ENCODE measurements at regions not wholly inside any gene's neighbourhood (a gene's known extent, or its start where the extent isn't known, plus 50 kb on each side); places are given as distances from the start of the nearest gene placed in this dataset.
"Not testable (repeated sequence)": the region's sequence is repeated elsewhere in the genome, so short reads cannot be mapped to it uniquely, and the experiment has no call there.

DNA sequence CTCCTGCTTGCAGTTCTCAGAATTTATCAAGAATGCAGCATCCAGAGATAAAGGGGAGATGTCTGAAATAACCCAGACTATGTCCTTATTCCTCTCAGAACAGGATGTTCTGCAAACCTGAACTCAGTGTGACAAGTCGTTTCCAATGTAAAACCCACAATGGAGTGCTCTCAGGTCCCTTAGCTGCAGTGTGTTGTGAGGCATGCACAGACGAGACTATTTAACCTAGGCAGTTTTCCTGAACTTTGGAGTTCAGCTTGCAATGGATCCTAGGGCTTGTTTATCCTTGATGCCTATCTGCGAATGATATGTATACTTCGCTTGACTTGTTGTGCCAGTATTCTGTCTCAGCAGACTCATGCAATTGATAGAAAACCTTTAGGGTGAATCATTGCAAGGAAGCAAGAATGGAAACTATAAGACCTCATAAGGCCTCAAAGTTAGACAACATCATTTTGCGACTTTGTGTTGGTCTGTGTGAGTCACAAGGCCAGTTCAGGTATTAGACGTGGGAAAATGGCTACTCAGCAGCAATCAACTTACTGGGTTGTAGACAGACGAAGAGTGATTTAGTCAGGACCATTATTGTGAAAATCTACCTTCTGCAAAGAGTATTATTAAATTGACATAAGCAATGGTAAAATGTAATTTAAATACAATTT is 2439.9 kb upstream of the PCDH20 start:
- DNase-seq (ENCODE audit: low read depth, low spot score) = no peak

DNA sequence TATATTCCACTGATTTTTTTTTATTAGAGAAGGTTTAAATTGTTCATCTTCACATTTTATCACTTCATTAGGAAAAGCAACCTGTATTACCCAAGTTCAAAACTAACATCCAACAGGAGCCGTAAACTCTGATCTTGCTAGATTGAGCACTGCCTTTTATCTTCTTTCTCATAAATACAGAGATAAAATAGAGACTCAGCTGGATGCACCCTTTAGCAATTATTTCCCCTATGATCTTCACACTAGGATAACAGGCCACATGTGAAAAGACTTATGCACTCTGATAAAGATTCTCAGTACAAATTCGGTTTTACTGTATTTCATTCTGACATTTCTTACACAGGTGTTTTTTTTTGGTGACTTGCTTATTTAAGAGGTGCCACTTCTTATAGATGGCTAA is 2438.2 kb upstream of the PCDH20 start:
- no peak for DNase-seq (ENCODE audit: low read depth, low spot score)

DNA sequence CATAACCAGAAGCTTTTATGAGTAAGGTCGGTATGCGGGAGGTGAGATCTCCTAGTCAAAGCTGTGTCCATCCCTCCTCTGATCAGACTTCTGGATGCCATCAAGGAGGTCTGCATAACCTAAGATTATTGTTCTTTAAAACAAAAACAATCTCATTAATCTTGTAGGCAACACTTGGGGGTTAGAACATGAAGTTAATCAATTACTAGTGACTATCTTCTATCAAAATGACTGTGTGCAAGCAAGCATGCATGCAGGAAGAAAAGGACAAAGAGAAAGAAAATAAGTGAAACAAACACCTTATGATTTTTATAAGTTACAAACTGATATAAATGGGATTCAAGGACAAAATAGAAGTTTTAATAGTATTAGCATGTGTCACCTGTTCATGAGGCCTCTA is 2435.9 kb upstream of the PCDH20 start:
- DNase-seq (ENCODE audit: low read depth, low spot score) = no peak

DNA sequence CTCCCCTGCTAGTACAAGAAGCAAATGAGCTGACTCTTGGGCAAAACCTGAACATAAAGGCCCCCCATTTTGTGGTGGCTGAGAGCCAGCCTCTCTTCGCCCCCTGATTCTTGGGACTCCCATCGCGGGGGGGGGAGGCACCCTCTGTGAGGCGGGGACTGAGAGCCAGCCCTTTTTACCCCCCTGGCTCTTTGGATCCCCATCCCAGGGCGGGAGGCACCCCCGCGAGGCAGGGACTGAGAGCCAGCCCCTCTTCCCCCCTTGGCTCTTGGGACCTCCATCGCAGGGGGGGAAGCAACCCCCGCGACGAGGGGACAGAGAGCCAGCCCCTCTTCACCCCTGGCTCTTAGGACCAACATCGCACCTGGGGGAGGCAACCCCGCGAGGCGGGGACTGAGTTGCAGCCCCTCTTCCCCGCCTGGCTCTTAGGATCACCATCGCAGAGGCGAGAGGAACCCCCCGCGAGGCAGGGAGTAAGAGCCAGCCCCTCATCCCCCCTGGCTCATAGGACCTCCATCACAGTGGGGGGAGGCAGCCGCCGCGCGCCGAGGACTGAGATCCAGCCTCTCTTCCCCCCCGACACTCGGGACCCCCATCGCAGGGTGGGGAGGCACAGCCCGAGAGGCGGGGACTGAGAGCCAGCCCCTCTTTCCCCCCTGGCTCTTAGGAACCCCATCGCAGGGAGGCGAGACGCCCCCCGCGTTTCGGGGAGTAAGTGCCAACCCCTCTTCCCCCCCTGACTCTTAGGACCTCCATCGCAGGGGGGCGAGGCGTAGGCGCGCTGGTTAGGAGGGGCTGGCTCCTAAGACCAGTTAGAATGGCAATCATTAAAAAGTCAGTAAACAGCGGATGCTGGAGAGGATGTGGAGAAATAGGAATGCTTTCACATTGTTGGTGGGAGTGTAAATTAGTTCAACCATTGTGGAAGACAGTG is 2428.4 kb upstream of the PCDH20 start:
- no peak for DNase-seq (ENCODE audit: low read depth, low spot score)

DNA sequence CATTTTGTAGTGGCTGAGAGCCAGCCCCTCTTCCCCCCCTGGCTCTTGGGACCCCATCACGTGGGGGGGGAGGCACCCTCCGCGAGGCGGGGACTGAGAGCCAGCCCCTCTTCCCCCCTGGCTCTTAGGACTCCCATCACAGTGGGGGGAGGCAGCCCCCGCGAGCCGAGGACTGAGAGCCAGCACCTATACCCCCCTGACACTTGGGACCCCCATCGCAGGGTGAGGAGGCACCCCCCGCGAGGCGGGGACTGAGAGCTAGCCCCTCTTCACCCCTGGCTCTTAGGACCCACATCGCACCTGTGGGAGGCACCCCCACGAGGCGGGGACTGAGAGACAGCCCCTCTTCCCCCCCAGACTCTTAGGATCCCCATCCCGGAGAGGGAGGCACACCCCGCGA is 2426.5 kb upstream of the PCDH20 start:
- DNase-seq (ENCODE audit: low read depth, low spot score) = no peak

DNA sequence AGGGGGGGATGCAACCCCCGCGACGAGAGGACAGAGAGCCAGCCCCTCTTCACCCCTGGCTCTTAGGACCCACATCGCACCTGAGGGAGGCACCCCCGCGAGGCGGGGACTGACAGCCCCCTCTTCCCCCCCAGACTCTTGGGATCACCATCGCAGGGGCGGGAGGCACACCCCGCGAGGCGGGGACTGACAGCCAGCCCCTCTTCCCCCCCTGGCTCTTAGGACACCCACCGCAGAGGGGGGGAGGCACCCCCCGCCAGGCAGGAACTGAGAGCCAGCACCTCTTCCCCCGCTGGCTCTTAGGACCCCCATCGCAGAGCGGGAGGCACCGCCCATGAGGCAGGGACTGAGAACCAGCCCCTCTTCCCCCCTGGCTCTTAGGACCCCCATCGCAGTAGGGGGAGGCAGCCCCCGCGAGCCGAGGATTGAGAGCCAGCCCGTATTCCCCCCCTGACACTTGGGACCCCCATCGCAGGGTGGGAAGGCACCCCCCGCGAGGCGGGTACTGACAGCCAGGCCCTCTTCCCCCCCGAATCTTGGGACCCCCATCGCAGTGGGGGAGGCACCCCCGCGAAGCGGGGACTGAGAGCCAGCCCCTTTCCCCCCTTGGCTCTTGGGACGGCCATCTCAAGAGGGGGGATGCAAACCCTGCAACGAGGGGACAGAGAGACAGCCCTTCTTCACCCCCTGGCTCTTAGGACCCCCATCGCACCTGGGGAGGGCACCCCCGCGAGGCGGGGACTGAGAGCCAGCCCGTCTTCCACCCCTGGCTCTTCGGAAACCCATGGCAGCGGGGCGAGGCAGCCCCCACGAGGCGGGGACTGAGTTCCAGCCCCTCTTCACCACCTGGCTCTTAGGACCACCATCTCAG is 2425.1 kb upstream of the PCDH20 start:
- no peak for DNase-seq (ENCODE audit: low read depth, low spot score)

DNA sequence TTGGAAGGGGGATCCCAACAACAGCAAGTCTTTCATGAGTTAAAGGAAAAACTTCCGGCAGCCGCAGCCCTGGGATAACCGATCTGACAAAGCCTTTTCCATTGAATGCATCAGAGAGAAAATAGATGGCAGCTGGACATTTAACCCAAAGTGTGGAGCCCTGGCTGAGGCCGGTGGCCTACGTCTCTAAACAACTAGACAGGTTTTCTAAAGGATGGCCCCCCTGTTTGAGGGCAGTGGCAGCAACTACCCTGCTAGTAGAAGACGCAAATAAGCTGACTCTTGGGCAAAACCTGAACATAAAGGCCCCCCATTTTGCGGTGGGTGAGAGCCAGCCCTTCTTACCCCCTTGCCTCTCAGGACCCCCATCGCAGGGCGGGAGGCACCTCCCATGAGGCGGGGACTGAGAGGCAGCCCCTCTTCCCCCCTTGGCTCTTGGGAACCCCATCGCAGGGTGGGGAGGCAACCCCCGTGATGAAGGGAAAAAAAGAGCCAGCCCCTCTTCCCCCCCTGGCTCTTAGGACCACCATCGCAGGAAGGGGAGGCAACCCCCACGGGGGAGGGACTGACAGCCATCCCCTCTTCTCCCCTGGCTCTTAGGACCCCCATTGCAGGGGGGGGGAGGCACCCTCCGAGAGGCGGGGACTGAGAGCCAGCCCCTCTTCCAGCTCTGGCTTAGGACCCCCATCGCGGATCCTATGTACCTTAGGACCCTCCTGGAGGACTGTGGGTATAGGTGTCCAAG is 2422.9 kb upstream of the PCDH20 start:
- no peak for DNase-seq (ENCODE audit: low read depth, low spot score)

DNA sequence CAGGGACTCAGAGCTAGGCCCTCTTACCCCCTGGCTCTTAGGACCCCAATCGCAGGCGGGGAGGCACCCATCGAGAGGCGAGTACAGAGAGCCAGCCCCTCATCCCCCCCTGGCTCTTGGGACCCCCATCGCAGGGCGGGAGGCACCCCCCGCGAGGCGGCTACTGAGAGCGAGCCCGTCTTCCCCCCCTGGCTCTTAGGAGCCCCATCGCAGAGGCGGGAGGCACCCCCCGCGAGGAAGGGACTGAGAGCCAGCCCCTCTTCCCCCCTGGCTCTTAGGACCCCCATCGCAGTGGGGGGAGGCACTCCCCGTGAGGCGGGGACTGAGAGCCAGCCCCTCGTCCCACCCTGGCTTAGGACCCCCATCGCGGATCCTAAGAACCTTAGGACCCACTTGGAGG is 2422.1 kb upstream of the PCDH20 start:
- DNase-seq (ENCODE audit: low read depth, low spot score) = not testable (repeated sequence)

DNA sequence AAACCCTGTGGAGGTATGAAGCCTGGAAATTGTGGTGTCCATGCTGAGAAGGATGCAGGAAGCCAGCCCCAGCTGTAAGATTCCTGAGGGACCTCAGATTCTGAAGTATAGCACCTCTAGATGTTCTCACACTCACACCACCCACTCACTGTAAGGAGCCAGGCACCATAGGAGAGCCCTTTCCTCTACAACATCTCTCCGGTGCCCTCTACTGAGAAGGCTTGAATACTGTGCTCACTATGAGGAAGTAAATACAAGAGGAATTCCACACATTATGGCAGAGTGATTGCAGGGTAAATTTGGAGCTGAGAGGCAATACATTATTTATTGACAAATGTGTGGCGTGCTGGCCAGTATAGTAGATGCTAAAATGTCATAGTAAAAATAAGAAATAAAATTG is 2414.0 kb upstream of the PCDH20 start:
- DNase-seq (ENCODE audit: low read depth, low spot score) = not testable (repeated sequence)

DNA sequence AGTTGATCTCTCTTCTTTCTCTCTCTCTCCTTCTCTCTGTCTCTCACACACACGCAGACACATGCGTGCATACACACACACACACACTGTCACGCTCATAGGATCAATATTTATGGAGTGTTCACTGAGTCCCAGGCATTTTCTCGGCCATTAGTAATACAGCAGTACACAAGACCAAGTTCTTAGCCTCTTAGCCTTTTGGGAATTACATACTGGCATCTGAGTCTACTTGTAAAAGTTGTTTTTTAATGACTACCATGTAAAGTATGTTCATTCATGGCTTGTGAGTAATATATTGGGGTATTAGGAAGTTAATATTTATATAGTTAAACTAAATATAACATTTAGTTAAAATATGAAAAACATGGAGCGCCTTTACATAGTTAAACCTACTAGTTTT is 2406.1 kb upstream of the PCDH20 start:
- not testable (repeated sequence) for DNase-seq (ENCODE audit: low read depth, low spot score)

DNA sequence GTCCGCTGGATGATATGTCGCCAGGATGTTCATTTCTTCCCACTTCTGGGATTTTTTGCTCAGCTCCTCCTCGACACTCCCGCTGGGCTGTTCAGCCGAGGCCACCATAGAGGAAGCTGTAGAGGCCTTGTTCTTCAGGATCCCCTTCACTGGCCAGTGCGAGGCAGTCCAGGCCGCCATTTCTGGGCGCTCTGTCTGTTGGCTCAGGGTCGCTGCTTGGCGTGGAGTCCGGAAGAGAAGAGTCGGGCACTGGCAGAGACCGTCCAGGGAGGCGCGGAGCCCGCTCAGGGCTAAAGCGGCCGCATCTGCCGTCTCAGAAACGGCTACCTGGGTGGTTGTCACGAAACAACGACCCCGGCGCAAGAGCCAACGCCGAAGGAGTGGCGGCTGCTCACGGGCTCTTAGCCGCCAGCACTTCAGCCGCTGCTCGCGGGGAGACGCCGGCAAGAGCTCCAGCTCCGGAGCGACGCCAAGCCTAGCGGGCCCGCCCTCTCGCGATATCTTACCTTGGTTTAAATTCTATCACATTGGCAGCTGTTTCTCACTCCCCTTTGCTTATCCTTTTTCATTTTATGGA is 2395.9 kb upstream of the PCDH20 start:
- DNase-seq (ENCODE audit: low read depth, low spot score) = not testable (repeated sequence)

DNA sequence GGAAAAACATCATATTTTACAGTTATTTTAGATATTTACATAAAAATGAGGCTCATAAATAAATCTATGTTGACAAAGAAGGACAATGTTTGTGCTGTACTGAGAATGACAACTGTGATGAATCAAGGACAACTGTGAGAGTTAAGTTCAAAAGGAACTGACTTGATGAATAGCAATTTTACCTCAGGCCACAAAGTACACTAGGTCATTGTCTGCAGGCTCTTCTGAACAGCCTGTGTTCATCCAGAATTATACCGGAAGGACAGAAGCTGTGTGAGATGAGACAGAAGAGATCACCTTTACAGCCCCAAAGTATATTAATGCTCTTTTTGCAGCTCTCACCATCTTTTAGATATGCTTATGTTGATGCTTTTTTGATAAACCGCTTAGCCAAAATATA is 2375.5 kb upstream of the PCDH20 start:
- DNase-seq (ENCODE audit: low read depth, low spot score) = not testable (repeated sequence)

DNA sequence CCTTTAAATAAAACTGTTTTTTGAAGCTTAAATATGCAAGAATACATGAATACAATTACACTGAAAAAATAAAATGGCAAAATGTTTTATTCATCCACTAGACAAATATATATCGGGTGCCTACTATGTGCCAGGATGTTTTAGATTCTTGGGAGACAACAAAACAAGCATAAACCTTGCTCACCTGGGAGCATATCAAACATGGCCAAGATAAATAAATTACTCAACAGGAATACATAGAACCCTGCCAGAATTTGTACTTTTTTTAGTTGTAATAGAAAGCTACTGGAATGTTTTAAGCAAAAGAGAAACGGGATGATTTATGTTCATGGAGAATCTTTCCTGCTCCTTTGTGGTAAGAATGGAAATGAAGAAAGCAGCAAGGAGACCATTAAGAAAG is 2358.5 kb upstream of the PCDH20 start:
- no peak for DNase-seq (ENCODE audit: low read depth, low spot score)

DNA sequence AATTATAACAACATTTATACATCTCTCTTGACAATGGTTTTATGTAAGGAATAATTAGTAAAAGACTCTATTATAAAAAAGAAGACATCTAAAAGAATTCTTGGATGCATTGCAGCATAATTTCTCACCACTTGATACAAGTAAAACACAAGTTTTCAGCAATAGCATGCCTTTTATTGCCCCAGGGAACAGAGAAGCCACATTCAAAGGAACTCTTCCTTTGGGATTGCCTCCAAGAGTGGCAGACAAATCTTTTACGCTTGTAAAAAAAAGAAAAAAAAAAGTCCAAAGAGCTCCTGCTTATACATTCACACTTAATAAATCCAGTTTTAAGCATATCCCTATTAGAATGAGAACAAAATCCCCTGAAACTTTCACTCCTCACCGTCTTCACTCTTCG is 2357.8 kb upstream of the PCDH20 start:
- no peak for DNase-seq (ENCODE audit: low read depth, low spot score)

DNA sequence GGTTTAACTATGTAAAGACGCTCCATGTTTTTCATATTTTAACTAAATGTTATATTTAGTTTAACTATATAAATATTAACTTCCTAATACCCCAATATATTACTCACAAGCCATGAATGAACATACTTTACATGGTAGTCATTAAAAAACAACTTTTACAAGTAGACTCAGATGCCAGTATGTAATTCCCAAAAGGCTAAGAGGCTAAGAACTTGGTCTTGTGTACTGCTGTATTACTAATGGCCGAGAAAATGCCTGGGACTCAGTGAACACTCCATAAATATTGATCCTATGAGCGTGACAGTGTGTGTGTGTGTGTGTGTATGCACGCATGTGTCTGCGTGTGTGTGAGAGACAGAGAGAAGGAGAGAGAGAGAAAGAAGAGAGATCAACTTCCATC is 2342.0 kb upstream of the PCDH20 start:
- DNase-seq (ENCODE audit: low read depth, low spot score) = not testable (repeated sequence)

DNA sequence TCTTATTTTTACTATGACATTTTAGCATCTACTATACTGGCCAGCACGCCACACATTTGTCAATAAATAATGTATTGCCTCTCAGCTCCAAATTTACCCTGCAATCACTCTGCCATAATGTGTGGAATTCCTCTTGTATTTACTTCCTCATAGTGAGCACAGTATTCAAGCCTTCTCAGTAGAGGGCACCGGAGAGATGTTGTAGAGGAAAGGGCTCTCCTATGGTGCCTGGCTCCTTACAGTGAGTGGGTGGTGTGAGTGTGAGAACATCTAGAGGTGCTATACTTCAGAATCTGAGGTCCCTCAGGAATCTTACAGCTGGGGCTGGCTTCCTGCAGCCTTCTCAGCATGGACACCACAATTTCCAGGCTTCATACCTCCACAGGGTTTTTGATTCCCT is 2334.2 kb upstream of the PCDH20 start:
- DNase-seq (ENCODE audit: low read depth, low spot score) = not testable (repeated sequence)

DNA sequence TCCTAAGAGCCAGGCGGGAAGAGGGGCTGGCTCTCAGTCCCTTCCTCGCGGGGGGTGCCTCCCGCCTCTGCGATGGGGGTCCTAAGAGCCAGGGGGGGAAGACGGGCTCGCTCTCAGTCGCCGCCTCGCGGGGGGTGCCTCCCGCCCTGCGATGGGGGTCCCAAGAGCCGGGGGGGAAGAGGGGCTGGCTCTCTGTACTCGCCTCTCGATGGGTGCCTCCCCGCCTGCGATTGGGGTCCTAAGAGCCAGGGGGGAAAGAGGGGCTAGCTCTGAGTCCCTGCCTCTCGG is 2326.1 kb upstream of the PCDH20 start:
- DNase-seq (ENCODE audit: low read depth, low spot score) = not testable (repeated sequence)

DNA sequence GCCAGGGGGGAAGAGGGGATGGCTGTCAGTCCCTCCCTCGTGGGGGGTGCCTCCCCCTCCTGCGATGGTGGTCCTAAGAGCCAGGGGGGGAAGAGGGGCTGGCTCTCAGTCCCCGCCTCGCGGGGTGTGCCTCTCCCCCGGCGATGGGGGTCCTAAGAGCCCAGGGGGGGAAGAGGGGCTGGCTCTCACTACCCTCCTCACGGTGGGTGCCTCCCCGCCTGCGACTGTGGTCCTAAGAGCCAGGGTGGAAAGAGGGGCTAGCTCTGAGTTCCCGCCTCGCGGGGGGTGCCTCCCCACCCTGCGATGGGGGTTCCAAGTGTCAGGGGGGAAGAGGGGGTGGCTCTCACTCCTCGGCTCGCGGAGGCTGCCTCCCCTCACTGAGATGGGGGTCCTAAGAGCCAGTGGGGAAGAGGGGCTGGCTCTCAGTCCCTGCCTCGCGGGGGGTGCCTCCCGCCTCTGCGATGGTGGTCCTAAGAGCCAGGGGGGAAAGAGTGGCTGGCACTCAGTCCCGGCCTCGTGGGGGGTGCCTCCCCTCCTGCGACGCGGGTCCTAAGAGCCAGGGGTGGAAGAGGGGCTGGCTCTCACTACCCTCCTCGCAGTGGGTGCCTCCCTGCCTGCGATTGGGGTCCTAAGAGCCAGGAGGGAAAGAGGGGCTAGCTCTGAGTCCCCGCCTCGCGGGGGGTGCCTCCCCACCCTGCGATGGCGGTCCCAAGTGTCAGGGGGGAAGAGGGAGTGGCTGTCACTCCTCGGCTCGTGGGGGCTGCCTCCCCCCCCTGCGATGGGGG is 2325.6 kb upstream of the PCDH20 start:
- no peak for DNase-seq (ENCODE audit: low read depth, low spot score)

DNA sequence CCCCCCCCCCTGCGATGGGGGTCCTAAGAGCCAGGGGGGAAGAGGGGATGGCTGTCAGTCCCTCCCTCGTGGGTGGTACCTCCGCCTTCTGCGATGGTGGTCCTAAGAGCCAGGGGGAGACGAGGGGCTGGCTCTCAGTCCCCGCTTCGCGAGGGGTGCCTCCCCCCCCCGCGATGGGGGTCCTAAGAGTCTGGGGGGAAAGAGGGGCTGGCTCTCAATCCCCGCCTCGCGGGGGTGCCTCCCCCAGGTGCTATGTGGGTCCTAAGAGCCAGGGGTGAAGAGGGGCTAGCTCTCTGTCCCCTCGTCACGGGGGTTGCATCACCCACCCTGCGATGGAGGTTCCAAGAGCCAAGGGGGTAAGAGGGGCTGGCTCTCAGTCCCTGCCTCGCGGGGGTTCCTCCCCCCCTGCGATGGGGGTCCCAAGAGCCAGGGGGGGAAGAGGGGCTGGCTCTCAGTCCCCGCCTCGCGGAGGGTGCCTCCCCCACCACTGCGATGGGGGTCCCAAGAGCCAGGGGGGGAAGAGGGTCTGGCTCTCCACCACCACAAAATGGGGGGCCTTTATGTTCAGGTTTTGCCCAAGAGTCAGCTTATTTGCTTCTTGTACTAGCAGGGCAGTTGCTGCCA is 2323.6 kb upstream of the PCDH20 start:
- DNase-seq (ENCODE audit: low read depth, low spot score) = not testable (repeated sequence)

DNA sequence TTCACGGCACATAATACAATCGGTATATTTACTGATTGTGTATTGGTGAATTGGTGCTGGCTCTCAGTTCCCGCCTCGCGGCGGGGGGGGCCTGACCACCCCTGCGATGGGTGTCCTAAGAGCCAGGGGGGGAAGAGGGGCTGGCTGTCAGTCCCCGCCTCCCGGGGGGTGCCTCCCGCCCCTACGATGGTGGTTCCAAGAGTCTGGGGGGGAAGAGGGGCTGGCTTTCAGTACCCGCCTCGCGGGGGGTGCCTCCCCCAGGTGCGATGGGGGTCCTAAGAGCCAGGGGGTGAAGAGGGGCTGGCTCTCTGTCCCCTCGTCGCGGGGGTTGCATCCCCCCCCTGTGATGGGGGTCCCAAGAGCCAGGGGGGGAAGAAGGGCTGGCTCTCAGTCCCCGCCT is 2321.8 kb upstream of the PCDH20 start:
- no peak for DNase-seq (ENCODE audit: low read depth, low spot score)

Measured in smooth muscle cell of the brain vasculature (primary cell).